ENCODE measurements at regions not wholly inside any gene's neighbourhood (a gene's known extent, or its start where the extent isn't known, plus 50 kb on each side); places are given as distances from the start of the nearest gene placed in this dataset.

DNA sequence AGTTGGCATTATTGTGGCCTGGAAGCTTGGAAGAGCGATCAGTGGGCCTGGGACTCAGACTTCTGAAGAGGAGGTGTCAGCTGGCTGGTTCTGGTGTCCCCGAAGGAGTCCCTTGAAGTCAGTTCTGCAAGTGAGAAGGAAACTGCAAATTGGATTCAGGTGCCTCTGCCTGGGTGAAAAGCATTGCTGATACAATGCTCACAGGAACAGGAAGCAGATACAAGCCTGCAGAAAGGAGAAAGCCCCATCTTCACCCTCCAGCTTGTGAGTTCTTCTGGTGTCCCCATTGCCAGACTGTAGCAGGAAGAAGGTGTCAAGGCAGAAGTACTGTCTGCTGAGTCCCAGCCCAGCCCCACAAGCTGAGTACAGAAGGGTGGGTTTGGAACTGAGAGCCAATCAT lies 271.3 kb downstream of the PLOD2 start:
- TF ChIP-seq, protein P1, sequence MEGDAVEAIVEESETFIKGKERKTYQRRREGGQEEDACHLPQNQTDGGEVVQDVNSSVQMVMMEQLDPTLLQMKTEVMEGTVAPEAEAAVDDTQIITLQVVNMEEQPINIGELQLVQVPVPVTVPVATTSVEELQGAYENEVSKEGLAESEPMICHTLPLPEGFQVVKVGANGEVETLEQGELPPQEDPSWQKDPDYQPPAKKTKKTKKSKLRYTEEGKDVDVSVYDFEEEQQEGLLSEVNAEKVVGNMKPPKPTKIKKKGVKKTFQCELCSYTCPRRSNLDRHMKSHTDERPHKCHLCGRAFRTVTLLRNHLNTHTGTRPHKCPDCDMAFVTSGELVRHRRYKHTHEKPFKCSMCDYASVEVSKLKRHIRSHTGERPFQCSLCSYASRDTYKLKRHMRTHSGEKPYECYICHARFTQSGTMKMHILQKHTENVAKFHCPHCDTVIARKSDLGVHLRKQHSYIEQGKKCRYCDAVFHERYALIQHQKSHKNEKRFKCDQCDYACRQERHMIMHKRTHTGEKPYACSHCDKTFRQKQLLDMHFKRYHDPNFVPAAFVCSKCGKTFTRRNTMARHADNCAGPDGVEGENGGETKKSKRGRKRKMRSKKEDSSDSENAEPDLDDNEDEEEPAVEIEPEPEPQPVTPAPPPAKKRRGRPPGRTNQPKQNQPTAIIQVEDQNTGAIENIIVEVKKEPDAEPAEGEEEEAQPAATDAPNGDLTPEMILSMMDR (IDR thresholded peaks at IDR 0.05): no peak
- no peak for TF ChIP-seq POLR2AphosphoS5 (IDR thresholded peaks at IDR 0.05)
- TF ChIP-seq POLR2A (IDR thresholded peaks at IDR 0.05): no peak
- no peak for TF ChIP-seq EP300 (IDR thresholded peaks at IDR 0.05)
